Panc1 (cell line): ENCODE measurements at regions not wholly inside any gene's neighbourhood (a gene's known extent, or its start where the extent isn't known, plus 50 kb on each side); places are given as distances from the start of the nearest gene placed in this dataset.

ENCODE experiments used
- ATAC-seq: fragments of 200-7000 bp; cut with Tn5 transposase; 2 replicates; pipeline ENCODE4 v1.9.1; 2020; ENCODE audit warnings: mild to moderate bottlenecking, moderate library complexity
- BruUV-seq: library from RNA; stranded (reverse); fragments of 400-500 nt; replicated peaks from 2 replicates; lab custom pipeline; 2021; lab: Mats Ljungman, UMichigan
- CTCF ChIA-PET: fragments of 300-600 bp; sonication (Branson Sonifier 250); formaldehyde crosslinking; loops from one replicate; lab custom pipeline; 2022; ENCODE audit warnings: antibody characterized with exemption; lab: Charles Lee
- POLR2A ChIA-PET: fragments of 300-600 bp; sonication (Branson Sonifier 250); formaldehyde crosslinking; loops from one replicate; lab custom pipeline; 2022; ENCODE audit warnings: antibody characterized with exemption; lab: Charles Lee
- DNase-seq: peaks from one replicate; pipeline ENCODE4 v3.0.0-alpha.2; 2010; ENCODE audit warnings: low read depth, low spot score
- H3K27ac ChIP-seq: 2 replicates; pipeline ENCODE4 v1.5.1; 2011; ENCODE audit warnings: mild to moderate bottlenecking, low read length, inconsistent platforms
- H3K27me3 ChIP-seq: fragments of 200-500 bp; sonication (Bioruptor generic); 2 replicates; pipeline ENCODE4 v1.6.0; 2014; ENCODE audit warnings: low read length, inconsistent platforms; ENCODE audit not compliant: control insufficient read depth, insufficient read depth
- H3K36me3 ChIP-seq: fragments of 200-500 bp; sonication (Bioruptor generic); 2 replicates; pipeline ENCODE4 v1.5.1; 2014; ENCODE audit warnings: inconsistent platforms, mild to moderate bottlenecking, low read length, moderate library complexity; ENCODE audit not compliant: control insufficient read depth, insufficient read depth
- H3K4me1 ChIP-seq: 2 replicates; pipeline ENCODE4 v1.5.1; 2011; ENCODE audit warnings: inconsistent platforms, mild to moderate bottlenecking, low read length, moderate library complexity; ENCODE audit not compliant: control insufficient read depth, insufficient read depth
- H3K4me3 ChIP-seq, 2 experiments: 2 replicates each; pipeline ENCODE4 v1.5.1; 2011 to 2012; ENCODE audit warnings: low read depth in 2 of 2, low read length in 2 of 2, mild to moderate bottlenecking in 2 of 2, inconsistent platforms in 1 of 2, moderate library complexity in 1 of 2
- H3K9me3 ChIP-seq: fragments of 200-500 bp; sonication (Bioruptor generic); 2 replicates; pipeline ENCODE4 v1.5.1; 2014; ENCODE audit warnings: low read depth, mild to moderate bottlenecking, inconsistent platforms, low read length, moderate library complexity; ENCODE audit not compliant: control insufficient read depth, insufficient read depth
- CTCF ChIP-seq: fragments of 450-650 bp; IDR thresholded peaks from 2 replicates; pipeline ENCODE4 v1.5.1; 2017; ENCODE audit warnings: mild to moderate bottlenecking
- POLR2AphosphoS5 ChIP-seq: IDR thresholded peaks from 2 replicates; pipeline ENCODE4 v1.6.1; 2012; ENCODE audit warnings: mild to moderate bottlenecking, low read depth, low read length, moderate library complexity
- REST ChIP-seq, 2 experiments: IDR thresholded peaks; 2 replicates each; pipeline ENCODE4 v1.6.1; 2011 to 2012; ENCODE audit warnings: low read depth in 2 of 2, control low read depth in 1 of 2, low read length in 1 of 2, mild to moderate bottlenecking in 1 of 2, moderate library complexity in 1 of 2; ENCODE audit not compliant: insufficient read depth in 1 of 2
- SIN3A ChIP-seq: IDR thresholded peaks from 2 replicates; pipeline ENCODE4 v1.6.1; 2012; ENCODE audit warnings: low read depth, mild to moderate bottlenecking, low read length, moderate library complexity, borderline replicate concordance; ENCODE audit not compliant: insufficient read depth
- TCF7L2 ChIP-seq: IDR thresholded peaks from 2 replicates; pipeline ENCODE4 v1.6.1; 2011; ENCODE audit warnings: mild to moderate bottlenecking, low read depth, low read length, inconsistent platforms
- in situ Hi-C: cut with HindIII; loops from 2 replicates; pipeline ENCODE4 v1.10.0; 2016; ENCODE audit warnings: low sequenced_read_pairs, low pct_unique_long_range_greater_than_20kb
- intact Hi-C: fragments of 100-400 bp; cut with micrococcal nuclease; formaldehyde crosslinking; loops from one replicate; pipeline ENCODE4 v1.10.0; 2022; ENCODE audit not compliant: unreplicated experiment

GRCh38 chr7:18387191-18387735 lies 108.3 kb upstream of the HDAC9 start:
- no peak overlapping the region for H3K27ac ChIP-seq
- no peaks in the 10 kb centered on the region for H3K27me3 ChIP-seq
- in situ Hi-C loops (no loop called here), intact Hi-C loops (no loop called here)
- ATAC-seq (no peak), DNase-seq (no peak)
- H3K36me3 ChIP-seq = no peaks in the 10 kb centered on the region
- no TSS peak for BruUV-seq
- no peaks in the 10 kb centered on the region for H3K9me3 ChIP-seq
- TF ChIP-seq SIN3A = no peak
- no peak for TF ChIP-seq TCF7L2
- no peak for TF ChIP-seq CTCF
- no peak for TF ChIP-seq POLR2AphosphoS5
- no peak for TF ChIP-seq REST (IDR thresholded peaks at IDR 0.05; ENCODE audit: insufficient read depth in 1 of 2, low read depth in 2 of 2, low read length in 1 of 2)
- no peaks in the 10 kb centered on the region for H3K4me1 ChIP-seq
- CTCF ChIA-PET = no interaction called here
- POLR2A ChIA-PET = no interaction called here
- H3K4me3 ChIP-seq = no peak overlapping the region

- TF ChIP-seq POLR2AphosphoS5 = no peak
- no peak for TF ChIP-seq REST (IDR thresholded peaks at IDR 0.05; ENCODE audit: insufficient read depth in 1 of 2, low read depth in 2 of 2, low read length in 1 of 2)
- TF ChIP-seq CTCF = no peak
- no peak for TF ChIP-seq TCF7L2
- TF ChIP-seq SIN3A = no peak
- Histone ChIP-seq H3K4me3 (no peak overlapping the region), H3K27me3 (no peaks in the 10 kb centered on the region), H3K4me1 (no peaks in the 10 kb centered on the region), H3K36me3 (no peaks in the 10 kb centered on the region), H3K9me3 (no peaks in the 10 kb centered on the region), H3K27ac (no peak overlapping the region)
- intact Hi-C loops (no loop called here), in situ Hi-C loops (no loop called here)
- no peak for DNase-seq
- POLR2A ChIA-PET = no interaction called here
- CTCF ChIA-PET = no interaction called here
- no peak for ATAC-seq
- BruUV-seq = no TSS peak
Observed at GRCh38 chr7:18390535-18390907, 105.0 kb upstream of the HDAC9 start.
